ENCODE measurements at regions not wholly inside any gene's neighbourhood (a gene's known extent, or its start where the extent isn't known, plus 50 kb on each side); places are given as distances from the start of the nearest gene placed in this dataset.
"Not testable (repeated sequence)": the region's sequence is repeated elsewhere in the genome, so short reads cannot be mapped to it uniquely, and the experiment has no call there.

GRCh38 chr12:46516933-46517578 lies 144.5 kb upstream of the SLC38A2 start:
- no peak for DNase-seq

- no peak for DNase-seq
These were observed 143.8 kb upstream of the SLC38A2 start for GRCh38 chr12:46516238-46516932.

DNA sequence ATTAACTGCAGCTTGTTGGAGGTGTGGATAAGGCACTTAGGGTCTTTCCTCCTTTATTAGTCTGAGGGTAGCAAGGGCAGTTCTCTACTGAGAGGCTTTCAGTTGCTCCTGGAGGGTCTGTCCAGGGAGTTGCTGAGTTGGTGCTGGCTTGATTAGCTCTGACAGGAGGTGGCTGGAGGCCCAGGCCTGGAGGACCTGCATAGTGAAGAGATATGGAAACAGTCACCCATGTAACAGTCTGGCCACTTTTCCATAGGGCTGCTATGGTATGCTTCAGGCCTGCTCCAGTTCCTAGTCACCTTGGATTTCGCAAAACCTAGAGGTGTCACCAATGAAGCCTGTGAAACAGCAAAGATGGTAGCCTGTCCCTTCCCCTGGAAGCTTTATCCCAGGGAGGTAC lies 143.3 kb upstream of the SLC38A2 start:
- DNase-seq: no peak

DNA sequence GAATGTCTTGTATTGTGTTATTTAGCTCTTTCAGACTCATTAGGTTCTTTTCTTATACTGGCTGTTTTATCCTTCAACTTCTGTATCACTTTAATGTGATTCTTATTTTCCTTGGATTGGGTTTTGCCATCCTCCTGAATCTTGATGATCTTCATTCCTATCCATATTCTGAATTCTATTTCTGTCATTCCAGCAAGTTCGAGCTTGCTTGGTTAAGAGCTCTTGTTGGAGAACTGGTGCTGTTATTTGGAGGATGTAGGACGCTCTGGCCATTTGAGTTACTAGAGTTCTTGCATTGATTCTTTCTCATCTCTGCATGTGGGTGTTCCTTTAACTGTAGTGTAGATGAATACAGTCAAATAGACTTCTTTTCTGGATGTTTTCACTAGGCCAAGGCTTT lies 142.3 kb upstream of the SLC38A2 start:
- DNase-seq: no peak

- not testable (repeated sequence) for DNase-seq
These were observed 137.7 kb upstream of the SLC38A2 start for GRCh38 chr12:46510257-46510656.

- DNase-seq: no peak
These were observed 136.6 kb upstream of the SLC38A2 start for GRCh38 chr12:46509135-46509534.

DNA sequence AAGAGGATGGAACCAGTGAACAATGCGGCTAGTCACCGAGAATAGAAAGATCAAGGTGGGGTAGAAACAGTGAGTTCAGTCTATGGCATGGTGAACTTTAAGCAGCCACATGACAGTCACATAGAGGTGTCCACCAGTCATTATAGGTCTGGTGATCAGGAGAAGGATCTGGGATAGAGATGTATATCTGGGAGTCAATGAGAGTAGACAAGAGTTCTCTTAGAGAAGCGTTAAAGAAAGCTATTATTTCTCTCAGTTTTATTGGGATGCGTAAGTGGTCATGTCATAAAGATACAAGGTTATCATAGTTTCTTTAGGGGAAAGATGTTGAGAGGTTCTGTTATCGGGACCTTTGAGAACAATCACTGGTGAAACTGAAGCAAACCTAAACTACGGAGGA lies 136.1 kb upstream of the SLC38A2 start:
- no peak for DNase-seq

- no peak for DNase-seq
These were observed 135.2 kb upstream of the SLC38A2 start for GRCh38 chr12:46507766-46508165.

GRCh38 chr12:46506961-46507360 lies 134.4 kb upstream of the SLC38A2 start:
- DNase-seq: no peak

DNA sequence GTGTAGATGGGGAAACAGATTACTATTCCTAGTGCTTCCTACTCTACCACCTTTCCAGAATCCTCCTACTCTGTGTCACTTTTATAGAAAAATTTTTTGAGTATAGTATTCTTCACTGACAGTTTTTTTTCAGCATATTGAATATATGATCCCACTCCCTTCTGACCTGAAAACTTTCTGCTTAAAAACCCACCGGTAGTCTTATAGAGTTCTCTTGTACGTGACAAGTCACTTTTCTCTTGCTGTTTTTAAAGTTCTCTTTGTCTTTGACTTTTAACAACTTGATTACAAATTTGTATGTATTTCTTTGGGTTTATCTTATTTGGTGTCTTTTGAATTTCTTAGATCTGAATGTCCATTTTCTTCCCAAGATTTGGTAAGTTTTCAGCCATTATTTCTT lies 133.6 kb upstream of the SLC38A2 start:
- DNase-seq: no peak

DNA sequence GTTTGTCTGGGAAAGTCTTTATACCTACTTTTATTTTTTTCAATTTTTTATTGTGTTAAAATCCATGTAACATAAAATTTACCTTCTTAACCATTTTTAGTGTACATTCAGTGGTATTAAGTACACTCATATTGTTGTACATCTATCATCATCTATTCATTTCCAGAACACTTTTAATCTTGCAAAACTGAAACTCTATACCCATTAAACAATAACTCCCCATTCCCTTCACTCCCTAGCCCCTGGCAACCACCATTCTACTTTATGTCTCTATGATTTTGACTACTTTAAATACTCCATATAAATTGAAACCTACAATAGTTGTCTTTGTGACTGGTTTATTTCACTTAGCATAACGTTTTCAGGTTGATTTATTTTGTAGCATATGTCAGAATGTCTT lies 131.9 kb upstream of the SLC38A2 start:
- DNase-seq: no peak

DNA sequence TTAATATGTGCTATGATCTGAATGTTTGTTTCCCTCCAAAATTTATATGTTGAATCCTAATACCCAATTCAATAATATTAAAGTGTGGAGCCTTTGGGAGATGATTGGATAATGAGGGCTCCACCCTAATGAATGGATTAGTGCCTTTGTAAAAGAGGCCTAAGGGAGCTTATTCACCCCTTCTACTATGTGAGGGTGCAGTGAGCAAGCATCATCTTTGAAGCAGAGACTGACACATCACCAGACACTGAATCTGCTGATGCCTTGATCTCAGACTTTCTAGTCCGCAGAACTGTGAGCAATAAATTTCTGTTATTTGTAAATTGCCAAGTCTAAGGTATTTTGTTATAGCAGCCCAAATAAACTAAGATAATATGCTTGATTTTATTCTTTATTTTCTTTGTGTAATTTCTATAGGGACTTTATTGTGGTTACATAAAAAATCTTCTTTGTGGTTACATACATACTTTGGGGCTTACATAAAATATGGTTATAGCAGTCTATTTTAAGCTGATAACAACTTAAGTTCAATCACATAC lies 131.1 kb upstream of the SLC38A2 start:
- DNase-seq: no peak

DNA sequence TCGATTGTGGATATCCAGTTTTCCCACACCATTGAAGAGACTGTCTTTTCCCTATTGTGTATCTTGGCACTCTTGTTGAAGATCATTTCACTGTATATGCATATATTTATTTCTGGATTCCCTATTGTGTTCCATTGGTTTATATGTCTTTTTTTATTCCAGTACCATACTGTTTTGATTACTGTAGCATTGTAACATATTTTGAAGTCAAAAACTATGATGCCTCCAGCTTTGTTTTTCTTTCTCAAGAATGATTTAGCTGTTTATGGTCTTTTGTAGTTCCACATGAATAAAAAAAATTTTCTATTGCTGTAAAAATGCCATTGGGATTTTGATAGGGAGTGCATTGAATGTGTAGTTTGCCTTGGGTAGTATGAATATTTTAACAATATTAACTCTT lies 128.1 kb upstream of the SLC38A2 start:
- DNase-seq: no peak

DNA sequence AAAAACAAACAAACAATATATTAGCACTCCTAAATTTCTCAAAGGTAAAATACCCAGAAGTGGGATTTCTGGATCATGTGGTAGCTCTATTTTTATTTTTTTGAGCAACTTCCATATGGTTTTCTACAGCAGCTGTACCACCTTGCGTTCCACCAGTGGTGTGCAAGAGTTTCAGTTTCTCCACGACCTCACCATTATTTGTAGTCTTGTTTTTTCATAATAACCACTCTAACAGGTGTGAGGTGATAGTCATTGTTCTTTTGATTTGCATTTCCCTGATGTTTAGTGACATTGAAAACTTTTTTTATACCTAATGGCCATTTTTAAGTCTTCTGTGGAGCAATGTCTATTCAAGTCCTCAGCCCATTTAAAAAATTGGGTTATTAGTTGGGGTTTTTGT lies 127.3 kb upstream of the SLC38A2 start:
- DNase-seq: no peak

DNA sequence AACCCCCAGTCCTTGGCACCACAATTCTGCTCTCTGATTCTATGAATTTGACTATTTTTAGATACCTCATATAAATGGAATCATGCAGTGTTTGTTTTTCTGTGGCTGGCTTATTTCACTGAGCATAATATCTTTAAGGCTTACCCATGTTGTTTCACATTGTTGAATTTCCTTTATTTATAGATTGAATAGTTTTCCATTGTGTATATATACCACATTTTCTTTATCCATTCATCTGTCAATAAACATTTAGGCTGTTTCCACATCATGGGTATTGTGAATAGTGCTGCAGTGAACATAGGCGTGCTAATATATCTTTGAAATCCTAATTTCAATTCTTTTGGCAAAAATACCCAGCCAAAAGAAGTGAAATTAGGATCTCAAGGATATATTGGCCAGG lies 126.7 kb upstream of the SLC38A2 start:
- no peak for DNase-seq

- no peak for DNase-seq
These were observed 125.2 kb upstream of the SLC38A2 start for GRCh38 chr12:46497739-46498138.

GRCh38 chr12:46494424-46494823 lies 121.9 kb upstream of the SLC38A2 start:
- no peak for DNase-seq

DNA sequence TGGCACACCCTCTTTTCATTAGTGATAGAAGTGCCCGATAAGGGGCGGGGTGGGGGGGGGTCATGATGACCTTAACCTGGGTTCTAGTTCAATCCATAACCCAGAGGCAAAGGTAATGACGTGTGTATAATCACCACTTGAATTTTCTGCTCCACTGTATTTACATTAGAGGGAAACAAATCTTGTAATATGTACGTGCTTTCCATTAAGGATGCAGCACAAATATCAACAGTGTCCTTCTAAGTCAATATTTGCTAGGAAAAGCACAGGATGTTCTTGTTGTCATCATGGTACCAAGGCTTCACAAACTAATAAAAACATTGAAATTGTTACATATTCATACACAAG lies 121.2 kb upstream of the SLC38A2 start:
- DNase-seq: no peak

- no peak for DNase-seq
These were observed 120.7 kb upstream of the SLC38A2 start for GRCh38 chr12:46493150-46493833.

DNA sequence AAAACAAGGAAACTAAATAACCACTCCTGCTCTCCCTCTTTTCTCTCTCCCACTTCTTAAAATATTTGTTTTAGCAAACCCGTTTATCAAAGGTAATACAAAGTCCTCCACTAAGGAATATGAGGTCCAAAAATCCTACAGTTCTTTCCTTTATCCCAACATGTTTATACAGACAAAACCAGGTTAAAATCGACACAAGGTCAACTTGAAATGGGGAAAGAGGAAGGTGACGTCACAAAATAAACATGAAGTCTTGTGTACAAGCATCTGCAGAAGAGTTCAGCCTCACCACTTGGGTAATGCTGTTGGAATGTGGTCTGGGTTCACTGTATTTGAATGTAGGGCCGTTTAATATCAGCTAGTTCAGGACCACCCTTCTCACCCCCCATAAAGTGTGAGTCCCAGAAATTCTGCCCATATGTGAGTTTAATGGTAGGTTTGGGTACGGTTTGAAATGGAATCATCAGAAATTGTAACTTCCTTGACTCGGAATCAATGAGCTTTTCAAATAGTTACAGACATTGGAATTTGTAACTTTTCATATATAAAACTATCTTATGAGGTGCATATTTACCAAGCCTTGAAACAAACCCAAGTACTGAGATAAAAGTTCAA lies 120.0 kb upstream of the SLC38A2 start:
- no peak for DNase-seq

DNA sequence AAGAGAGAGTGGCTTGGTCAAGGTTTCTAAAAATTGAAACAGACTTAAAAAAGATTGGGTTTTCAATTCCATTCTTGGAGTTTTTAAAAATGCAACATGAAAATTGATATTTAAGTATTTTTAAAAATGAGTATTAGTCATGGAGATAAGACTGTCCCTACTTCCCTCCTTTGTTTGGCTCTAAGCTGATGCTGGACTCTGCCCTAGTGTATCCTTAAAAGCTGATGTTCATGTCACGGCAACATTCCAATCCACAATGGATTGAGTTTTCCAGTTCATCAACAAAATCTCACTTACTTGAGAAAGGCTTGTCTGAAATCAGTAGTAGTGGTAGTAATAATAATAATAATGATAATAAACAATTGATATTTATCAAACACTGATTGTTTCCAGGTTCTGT lies 119.0 kb upstream of the SLC38A2 start:
- DNase-seq: no peak

- DNase-seq: no peak
These were observed 118.1 kb upstream of the SLC38A2 start for GRCh38 chr12:46490635-46491034.

DNA sequence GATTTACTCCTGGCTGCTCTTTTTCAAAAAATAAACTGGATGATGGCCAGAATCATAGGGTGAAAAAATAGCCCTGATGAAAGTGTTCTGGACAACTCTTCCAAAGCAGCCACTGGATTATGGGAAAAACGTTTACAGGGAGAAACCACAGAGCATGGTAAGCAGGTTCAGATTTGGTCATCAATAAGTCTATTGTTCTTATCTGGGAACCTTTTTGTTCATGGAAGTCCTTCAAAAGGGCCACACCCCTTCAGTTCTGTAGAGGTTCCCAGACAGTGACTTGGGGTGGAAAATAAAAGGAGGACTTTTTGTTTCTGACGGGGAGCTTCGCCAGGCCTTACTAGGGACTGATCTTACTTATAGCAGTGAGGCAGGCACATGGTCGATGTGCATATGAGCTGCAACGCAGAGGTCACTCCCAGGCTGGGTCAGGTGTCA lies 117.4 kb upstream of the SLC38A2 start:
- no peak for DNase-seq

All from DMS79 treated with DMSO at 0.1 percent for 48 hours (cell line).